H9 (cell line): ENCODE measurements at regions not wholly inside any gene's neighbourhood (a gene's known extent, or its start where the extent isn't known, plus 50 kb on each side); places are given as distances from the start of the nearest gene placed in this dataset.

Experiments used
- DNase-seq: peaks from one replicate; pipeline ENCODE4 v3.0.0-alpha.2; 2017
- H2AFZ ChIP-seq: one replicate; pipeline ENCODE4 v1.6.1; 2013; ENCODE audit warnings: mild to moderate bottlenecking, low read length, control low read depth, moderate library complexity
- H2AK5ac ChIP-seq: 2 replicates; pipeline ENCODE4 v1.6.1; 2013; ENCODE audit warnings: low read length, control low read depth, mixed read lengths; ENCODE audit not compliant: insufficient read length
- H2BK120ac ChIP-seq: one replicate; pipeline ENCODE4 v1.6.1; 2013; ENCODE audit warnings: low read depth, mild to moderate bottlenecking, low read length, control low read depth, inconsistent platforms; ENCODE audit not compliant: poor library complexity, severe bottlenecking
- H2BK12ac ChIP-seq: 2 replicates; pipeline ENCODE4 v1.6.1; 2013; ENCODE audit warnings: low read length, control low read depth, mixed read lengths, low read depth; ENCODE audit not compliant: insufficient read length
- H2BK15ac ChIP-seq: 2 replicates; pipeline ENCODE4 v1.6.1; 2013; ENCODE audit warnings: low read depth, low read length, control low read depth
- H2BK20ac ChIP-seq: one replicate; pipeline ENCODE4 v1.6.1; 2013; ENCODE audit warnings: low read depth, mild to moderate bottlenecking, low read length, control low read depth, inconsistent platforms; ENCODE audit not compliant: poor library complexity, severe bottlenecking
- H2BK5ac ChIP-seq: 2 replicates; pipeline ENCODE4 v1.6.1; 2013; ENCODE audit warnings: low read length, control low read depth, mixed read lengths; ENCODE audit not compliant: insufficient read length
- H3K14ac ChIP-seq: 2 replicates; pipeline ENCODE4 v1.6.1; 2013; ENCODE audit warnings: low read length, control low read depth; ENCODE audit not compliant: insufficient read depth
- H3K18ac ChIP-seq: 2 replicates; pipeline ENCODE4 v1.6.1; 2013; ENCODE audit warnings: low read depth, mild to moderate bottlenecking, mixed read lengths, low read length, control low read depth; ENCODE audit not compliant: insufficient read length
- H3K23ac ChIP-seq: 2 replicates; pipeline ENCODE4 v1.6.1; 2013; ENCODE audit warnings: low read length, control low read depth, mixed read lengths, low read depth; ENCODE audit not compliant: insufficient read length
- H3K23me2 ChIP-seq: 2 replicates; pipeline ENCODE4 v1.6.1; 2013; ENCODE audit warnings: low read depth, mild to moderate bottlenecking, mixed read lengths, low read length, control low read depth; ENCODE audit not compliant: insufficient read length, poor library complexity, severe bottlenecking
- H3K27ac ChIP-seq: 2 replicates; pipeline ENCODE4 v1.5.1; 2013; ENCODE audit warnings: low read length, control low read depth, mixed read lengths, low read depth; ENCODE audit not compliant: insufficient read length
- H3K27me3 ChIP-seq: 2 replicates; pipeline ENCODE4 v1.6.1; 2013; ENCODE audit warnings: low read length, control low read depth, inconsistent platforms; ENCODE audit not compliant: insufficient read depth
- H3K4ac ChIP-seq: 2 replicates; pipeline ENCODE4 v1.6.1; 2013; ENCODE audit warnings: low read depth, mild to moderate bottlenecking, control low read depth, inconsistent platforms, low read length, moderate library complexity
- H3K4me1 ChIP-seq: 2 replicates; pipeline ENCODE4 v1.6.1; 2013; ENCODE audit warnings: low read length, control low read depth, inconsistent platforms; ENCODE audit not compliant: insufficient read depth
- H3K4me2 ChIP-seq: 2 replicates; pipeline ENCODE4 v1.6.1; 2013; ENCODE audit warnings: low read length, control low read depth, mixed read lengths; ENCODE audit not compliant: insufficient read length, insufficient read depth
- H3K56ac ChIP-seq: 2 replicates; pipeline ENCODE4 v1.6.1; 2013; ENCODE audit warnings: low read depth, mild to moderate bottlenecking, mixed read lengths, low read length, control low read depth; ENCODE audit not compliant: insufficient read length
- H3K79me1 ChIP-seq: 2 replicates; pipeline ENCODE4 v1.6.1; 2013; ENCODE audit warnings: low read depth, mild to moderate bottlenecking, moderate library complexity, low read length, control low read depth, inconsistent platforms; ENCODE audit not compliant: insufficient read depth, poor library complexity, severe bottlenecking
- H3K79me2 ChIP-seq: 2 replicates; pipeline ENCODE4 v1.6.1; 2013; ENCODE audit warnings: low read length, control low read depth, inconsistent platforms; ENCODE audit not compliant: insufficient read depth
- H3K9ac ChIP-seq: 2 replicates; pipeline ENCODE4 v1.6.1; 2013; ENCODE audit warnings: low read length, control low read depth, mixed read lengths; ENCODE audit not compliant: insufficient read length; ENCODE audit errors: extremely low read depth
- H3K9me3 ChIP-seq: one replicate; pipeline ENCODE4 v1.6.1; 2013; ENCODE audit warnings: low read depth, low read length, inconsistent platforms; ENCODE audit not compliant: control insufficient read depth
- H3T11ph ChIP-seq: one replicate; pipeline ENCODE4 v1.6.1; 2013; ENCODE audit warnings: mild to moderate bottlenecking, low read length, control low read depth, inconsistent platforms
- H4K20me1 ChIP-seq: one replicate; pipeline ENCODE4 v1.6.1; 2013; ENCODE audit not compliant: control insufficient read depth, insufficient read length, insufficient read depth
- H4K5ac ChIP-seq: 2 replicates; pipeline ENCODE4 v1.6.1; 2013; ENCODE audit warnings: low read depth, mild to moderate bottlenecking, mixed read lengths, low read length, control low read depth; ENCODE audit not compliant: insufficient read length
- H4K8ac ChIP-seq: replicated peaks from 2 replicates; pipeline ENCODE4 v1.6.1; 2013; ENCODE audit warnings: low read length, control low read depth, mixed read lengths, low read depth; ENCODE audit not compliant: insufficient read length
- H4K91ac ChIP-seq: 2 replicates; pipeline ENCODE4 v1.6.1; 2013; ENCODE audit warnings: low read depth, mild to moderate bottlenecking, moderate library complexity, mixed read lengths, low read length, control low read depth; ENCODE audit not compliant: insufficient read length
- H3K27ac Mint-ChIP-seq, 3 experiments: 2 replicates in 2 of 3; 3 replicates in 1 of 3; pipeline ENCODE4 v1.8.0; 2020 to 2021; ENCODE audit warnings: mixed read lengths in 3 of 3, mild to moderate bottlenecking in 1 of 3, moderate library complexity in 1 of 3
- H3K27me3 Mint-ChIP-seq: 2 replicates; pipeline ENCODE4 v1.8.0; 2021; ENCODE audit warnings: low read depth, mild to moderate bottlenecking, moderate library complexity, mixed read lengths
- H3K36me3 Mint-ChIP-seq, 3 experiments: 2 replicates in 2 of 3; 3 replicates in 1 of 3; pipeline ENCODE4 v1.8.0; 2020 to 2021; ENCODE audit warnings: low read depth in 3 of 3, mixed read lengths in 3 of 3; ENCODE audit not compliant: insufficient read depth in 1 of 3
- H3K4me1 Mint-ChIP-seq, 2 experiments: 2 replicates each; pipeline ENCODE4 v1.8.0; 2020; ENCODE audit warnings: mixed read lengths in 2 of 2
- H3K4me3 Mint-ChIP-seq, 2 experiments: 2 replicates in 1 of 2; 3 replicates in 1 of 2; pipeline ENCODE4 v1.8.0; 2020 to 2021; ENCODE audit warnings: mild to moderate bottlenecking in 2 of 2, mixed read lengths in 2 of 2, moderate library complexity in 1 of 2
- H3K9me3 Mint-ChIP-seq, 2 experiments: 2 replicates in 1 of 2; 3 replicates in 1 of 2; pipeline ENCODE4 v1.8.0; 2020; ENCODE audit warnings: mild to moderate bottlenecking in 2 of 2, mixed read lengths in 2 of 2, moderate library complexity in 1 of 2
- CTCF ChIP-seq: fragments of 200-600 bp; sonication (generic); conservative IDR thresholded peaks from 3 replicates; pipeline ENCODE4 v1.8.0; 2021; ENCODE audit warnings: antibody characterized with exemption, mild to moderate bottlenecking
- WGBS: extraction: QIAGEN DNeasy Blood & Tissue Kit; methylation state at CpG from one replicate; pipeline ENCODE4 v1.1.7; 2013; ENCODE audit warnings: missing lambda C conversion rate, low lambda C conversion rate, mixed read lengths; ENCODE audit not compliant: insufficient read length; ENCODE audit errors: extremely low coverage; 5-methylcytosine and 5-hydroxymethylcytosine counted together

- no peak overlapping the region for H3K56ac ChIP-seq
- H3K27ac ChIP-seq, result no peak overlapping the region
- no peak overlapping the region for H3K9ac ChIP-seq
- H4K20me1 ChIP-seq, result no peaks in the 10 kb centered on the region
- no peak for TF ChIP-seq CTCF
- no peaks in the 10 kb centered on the region for H3K27me3 ChIP-seq
- H2BK120ac ChIP-seq, result no peak overlapping the region
- no peak overlapping the region for H2BK15ac ChIP-seq
- no peaks in the 10 kb centered on the region for H3K79me2 ChIP-seq
- Mint-ChIP-seq H3K36me3 (peaks cover 0 to 4% (median 0%) of the 10 kb centered on the region in 3 experiments; a peak in 2 of 7 replicates), H3K4me1 (peaks cover 39% of the 10 kb centered on the region in 2 experiments), H3K9me3 (peaks cover 0 to 4% of the 10 kb centered on the region in 2 experiments; a peak in 1 of 5 replicates), H3K4me3 (no peak overlapping the region), H3K27me3 (no peaks in the 10 kb centered on the region; the same call in 1 of the 2 replicates), H3K27ac (no peak overlapping the region)
- H2BK5ac ChIP-seq, result no peak overlapping the region
- no peak overlapping the region for H3K4me2 ChIP-seq
- H3K4me1 ChIP-seq, result 0 out of 2 replicates have a peak, but pooled peaks cover 2% of the 10 kb centered on the region
- H3K23me2 ChIP-seq, result no peaks in the 10 kb centered on the region
- no peak overlapping the region for H3K4ac ChIP-seq
- DNase-seq, result no peak
- H4K91ac ChIP-seq, result no peak overlapping the region
- H2AK5ac ChIP-seq, result no peak overlapping the region
- no peak overlapping the region for H4K5ac ChIP-seq
- H3K18ac ChIP-seq, result no peak overlapping the region
- H2BK20ac ChIP-seq, result no peak overlapping the region
- no peak overlapping the region for H3K23ac ChIP-seq
- no peak overlapping the region for H2BK12ac ChIP-seq
- no peak overlapping the region for H3T11ph ChIP-seq
- WGBS, result no CpG with 5 or more reads among the region's 5 CpGs
- H3K9me3 ChIP-seq, result no peaks in the 10 kb centered on the region
- no peaks in the 10 kb centered on the region for H3K79me1 ChIP-seq
- H3K14ac ChIP-seq, result no peak overlapping the region
- H4K8ac ChIP-seq, result no peak overlapping the region
- no peak overlapping the region for H2AFZ ChIP-seq
Measured at GRCh38 chr14:65234752-65235361, 132.5 kb upstream of the MAX start.
